Chondrocyte (in vitro differentiated cells): ENCODE measurements at regions not wholly inside any gene's neighbourhood (a gene's known extent, or its start where the extent isn't known, plus 50 kb on each side); places are given as distances from the start of the nearest gene placed in this dataset.

Source experiments
- DNase-seq: peaks from one replicate; pipeline ENCODE4 v3.0.0; 2021; ENCODE audit warnings: mixed read lengths, low spot score
- H3K27ac Mint-ChIP-seq: one replicate; pipeline ENCODE4 v1.8.0; 2021; ENCODE audit warnings: mild to moderate bottlenecking, moderate library complexity, mixed read lengths; ENCODE audit not compliant: unreplicated experiment
- H3K27me3 Mint-ChIP-seq: 2 replicates; pipeline ENCODE4 v1.8.0; 2021; ENCODE audit warnings: low read depth, mixed read lengths
- H3K36me3 Mint-ChIP-seq: 2 replicates; pipeline ENCODE4 v1.8.0; 2021; ENCODE audit warnings: low read depth, mixed read lengths
- H3K4me1 Mint-ChIP-seq: 2 replicates; pipeline ENCODE4 v1.8.0; 2021; ENCODE audit warnings: low read depth, mild to moderate bottlenecking, mixed read lengths
- H3K4me3 Mint-ChIP-seq: one replicate; pipeline ENCODE4 v1.8.0; 2021; ENCODE audit warnings: mild to moderate bottlenecking, moderate library complexity, mixed read lengths; ENCODE audit not compliant: unreplicated experiment
- H3K9me3 Mint-ChIP-seq: 2 replicates; pipeline ENCODE4 v1.8.0; 2021; ENCODE audit warnings: low read depth, mixed read lengths
- CTCF ChIP-seq: fragments of 200-600 bp; sonication (generic); IDR thresholded peaks from 2 replicates; pipeline ENCODE4 v1.5.0; 2021; ENCODE audit warnings: antibody characterized with exemption, mild to moderate bottlenecking, moderate library complexity

DNA sequence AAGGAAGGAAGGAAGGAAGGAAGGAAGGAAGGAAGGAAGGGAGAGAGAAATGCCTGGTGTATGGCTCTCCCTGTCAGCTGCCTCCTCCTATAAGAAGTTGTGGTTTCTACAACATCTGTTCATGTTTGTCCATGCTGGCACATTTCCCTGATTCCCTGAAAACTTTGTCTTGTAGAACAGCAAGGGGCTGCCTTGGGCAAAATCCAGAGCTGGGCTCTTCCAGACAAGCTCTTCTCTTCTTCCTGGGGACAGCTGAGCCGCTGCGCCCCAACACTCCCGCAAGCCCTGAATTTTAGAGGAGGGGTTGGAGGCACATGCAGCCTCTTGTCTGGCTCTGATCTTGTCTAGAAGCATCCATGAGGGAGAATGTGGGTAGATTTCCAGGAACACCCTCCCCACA is 282.0 kb upstream of the ADARB2 start:
- Mint-ChIP-seq H3K27ac (no peak overlapping the region), H3K9me3 (no peaks in the 10 kb centered on the region), H3K4me1 (peaks cover 4% of the 10 kb centered on the region), H3K27me3 (peaks cover 9% of the 10 kb centered on the region), H3K36me3 (no peaks in the 10 kb centered on the region), H3K4me3 (no peak overlapping the region)
- no peak for DNase-seq
- no peak for TF ChIP-seq CTCF

DNA sequence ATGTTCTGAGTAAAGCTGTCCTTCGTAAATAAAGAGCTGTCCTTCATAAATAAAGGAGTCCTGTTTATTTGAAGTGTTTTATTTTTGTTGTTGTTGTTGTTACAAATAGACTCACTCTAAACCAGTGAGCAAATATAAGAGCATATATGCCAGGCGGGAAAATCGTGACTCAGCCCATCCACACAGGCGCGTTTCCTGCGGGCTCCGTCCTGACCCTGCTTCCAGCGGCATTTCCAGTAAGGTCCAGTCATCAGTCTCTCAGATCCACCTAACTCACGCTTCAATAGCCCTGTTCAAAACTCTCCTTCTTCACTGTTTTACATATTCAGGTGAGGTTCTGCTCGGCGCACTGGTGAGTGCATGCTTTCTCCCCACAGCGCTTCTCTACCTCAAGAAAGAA is 277.2 kb upstream of the ADARB2 start:
- peaks cover 9% of the 10 kb centered on the region for H3K27me3 Mint-ChIP-seq
- TF ChIP-seq CTCF = no peak
- no peak for DNase-seq

GRCh38 chr10:2012209-2012608 is 274.9 kb upstream of the ADARB2 start:
- no peaks in the 10 kb centered on the region for H3K4me1 Mint-ChIP-seq
- no peaks in the 10 kb centered on the region for H3K36me3 Mint-ChIP-seq
- TF ChIP-seq CTCF = no peak
- peaks cover 2% of the 10 kb centered on the region for H3K27me3 Mint-ChIP-seq
- H3K4me3 Mint-ChIP-seq = no peak overlapping the region
- H3K27ac Mint-ChIP-seq = no peak overlapping the region
- no peaks in the 10 kb centered on the region for H3K9me3 Mint-ChIP-seq
- no peak for DNase-seq

More for the DNA sequence above, 277.2 kb upstream of the ADARB2 start:
- H3K4me3 Mint-ChIP-seq = no peak overlapping the region
- H3K36me3 Mint-ChIP-seq = no peaks in the 10 kb centered on the region
- H3K4me1 Mint-ChIP-seq = no peaks in the 10 kb centered on the region
- no peaks in the 10 kb centered on the region for H3K9me3 Mint-ChIP-seq
- H3K27ac Mint-ChIP-seq = no peak overlapping the region

- TF ChIP-seq CTCF = no peak
- H3K27me3 Mint-ChIP-seq = peaks cover 1% of the 10 kb centered on the region
- H3K36me3 Mint-ChIP-seq = no peaks in the 10 kb centered on the region
- H3K4me1 Mint-ChIP-seq = no peaks in the 10 kb centered on the region
- no peak overlapping the region for H3K4me3 Mint-ChIP-seq
- peaks cover 4% of the 10 kb centered on the region for H3K9me3 Mint-ChIP-seq
- no peak for DNase-seq
- H3K27ac Mint-ChIP-seq = no peak overlapping the region
Observed at GRCh38 chr10:2011106-2011716, 273.9 kb upstream of the ADARB2 start.

GRCh38 chr10:2005546-2005945 is 268.2 kb upstream of the ADARB2 start:
- Mint-ChIP-seq H3K4me1 (no peaks in the 10 kb centered on the region), H3K9me3 (peaks cover 7% of the 10 kb centered on the region), H3K27ac (no peak overlapping the region), H3K4me3 (no peak overlapping the region), H3K27me3 (peaks cover 1% of the 10 kb centered on the region), H3K36me3 (no peaks in the 10 kb centered on the region)
- TF ChIP-seq CTCF = no peak
- no peak for DNase-seq
